ENCODE measurements at regions not wholly inside any gene's neighbourhood (a gene's known extent, or its start where the extent isn't known, plus 50 kb on each side); places are given as distances from the start of the nearest gene placed in this dataset.

DNA sequence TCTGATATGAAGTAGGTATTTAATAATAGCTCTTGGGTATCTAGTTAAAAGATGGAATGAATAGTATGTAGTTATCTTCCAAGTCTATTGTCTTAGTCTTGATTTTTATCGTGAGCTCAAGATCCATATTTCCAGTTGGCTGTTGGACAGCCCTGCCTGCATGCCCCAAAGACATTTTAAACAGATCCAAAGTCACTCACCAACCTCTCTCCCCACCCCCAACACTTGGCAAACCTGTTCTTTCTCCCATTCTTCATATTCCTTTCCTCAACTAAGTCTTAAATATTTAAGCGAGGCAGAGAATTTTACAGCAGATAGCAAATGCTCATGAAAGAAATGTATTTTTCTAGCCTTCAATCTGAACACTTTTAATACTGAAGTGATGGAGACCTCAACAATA, 80.7 kb upstream of the PALS2 start:
- 67 to 71% (median 70%) methylated on average over 2 of the region's 2 CpGs for WGBS, 3 donors
- no peaks in the 10 kb centered on the region for H3K9me3 ChIP-seq
- intact Hi-C loops (cut with DNase I), result no loop called here

DNA sequence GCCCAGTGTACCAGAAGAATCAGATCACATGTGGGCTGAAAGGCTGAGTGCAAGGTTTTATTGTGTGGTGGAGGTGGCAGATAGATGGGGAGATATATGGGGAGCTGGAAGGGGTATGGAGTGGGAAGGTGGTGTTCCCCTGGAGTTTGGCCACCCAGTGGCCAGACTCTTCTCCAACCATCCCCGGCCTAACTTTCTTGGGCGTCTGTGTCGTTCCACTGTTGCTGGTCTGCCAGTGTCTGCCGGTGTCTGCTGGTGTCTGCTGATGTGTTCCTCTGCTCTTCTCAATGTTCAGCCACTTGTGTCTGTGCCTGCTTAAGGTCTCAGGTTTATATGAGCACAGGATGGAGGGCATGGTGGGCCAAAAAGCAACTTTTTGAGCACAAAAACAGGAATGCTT, 78.4 kb upstream of the PALS2 start:
- Histone ChIP-seq H3K36me3 (ENCODE audit: insufficient read depth in 1 of 2, low read depth in 1 of 2) (no peaks in the 10 kb centered on the region), H3K27me3 (ENCODE audit: insufficient read depth in 3 of 3, low read length in 2 of 3) (no peaks in the 10 kb centered on the region), H3K27ac (no peak overlapping the region), H3K4me3 (no peak overlapping the region), H3K9me3 (no peaks in the 10 kb centered on the region), H3K4me1 (no peaks in the 10 kb centered on the region)
- 95 to 98% (median 97%) methylated on average over 4 of the region's 4 CpGs for WGBS, 3 donors
- TF ChIP-seq CTCF (IDR thresholded peaks at IDR 0.05), result no peak
- DNase-seq (no peak), ATAC-seq (no peak)
- intact Hi-C loops (cut with DNase I), result no loop called here

More for the DNA sequence above, 80.7 kb upstream of the PALS2 start:
- no peak overlapping the region for H3K4me3 ChIP-seq
- no peak for ATAC-seq
- DNase-seq, result no peak
- no peak overlapping the region for H3K27ac ChIP-seq
- H3K4me1 ChIP-seq, result no peaks in the 10 kb centered on the region
- H3K27me3 ChIP-seq (ENCODE audit: insufficient read depth in 3 of 3, low read length in 2 of 3), result peaks cover 0 to under 1% (median 0%) of the 10 kb centered on the region in 3 donors
- TF ChIP-seq CTCF (IDR thresholded peaks at IDR 0.05), result no peak
- H3K36me3 ChIP-seq (ENCODE audit: insufficient read depth in 1 of 2, low read depth in 1 of 2), result no peaks in the 10 kb centered on the region

DNA sequence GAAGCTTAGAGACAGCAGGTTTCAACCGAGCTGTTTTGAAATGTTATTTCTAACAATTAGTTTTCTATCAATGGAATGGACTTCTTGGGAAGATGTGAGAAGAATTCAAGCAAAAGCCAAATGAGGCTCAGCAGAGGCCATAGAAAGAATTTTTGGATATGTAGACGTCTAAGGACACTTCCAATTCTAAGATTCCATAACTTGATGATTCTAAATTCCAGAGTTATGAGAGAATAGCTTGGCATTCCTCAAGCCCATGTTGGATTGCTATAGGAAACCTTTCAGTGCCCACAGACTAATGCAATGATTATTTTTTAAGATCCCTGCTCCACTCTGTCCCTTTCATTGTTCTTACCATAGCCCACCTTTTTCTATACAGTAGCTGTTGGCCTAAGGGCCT, 77.2 kb upstream of the PALS2 start:
- intact Hi-C loops (cut with DNase I), result no loop called here
- H3K36me3 ChIP-seq (ENCODE audit: insufficient read depth in 1 of 2, low read depth in 1 of 2), result no peaks in the 10 kb centered on the region
- H3K4me3 ChIP-seq, result no peak overlapping the region
- no peak overlapping the region for H3K27ac ChIP-seq
- no peak for TF ChIP-seq CTCF (IDR thresholded peaks at IDR 0.05)
- no peaks in the 10 kb centered on the region for H3K4me1 ChIP-seq
- H3K27me3 ChIP-seq (ENCODE audit: insufficient read depth in 3 of 3, low read length in 2 of 3), result no peaks in the 10 kb centered on the region
- ATAC-seq, result no peak
- no peak for DNase-seq
- no peaks in the 10 kb centered on the region for H3K9me3 ChIP-seq
- WGBS, 3 donors, result 76 to 83% (median 82%) methylated on average over 2 of the region's 2 CpGs

DNA sequence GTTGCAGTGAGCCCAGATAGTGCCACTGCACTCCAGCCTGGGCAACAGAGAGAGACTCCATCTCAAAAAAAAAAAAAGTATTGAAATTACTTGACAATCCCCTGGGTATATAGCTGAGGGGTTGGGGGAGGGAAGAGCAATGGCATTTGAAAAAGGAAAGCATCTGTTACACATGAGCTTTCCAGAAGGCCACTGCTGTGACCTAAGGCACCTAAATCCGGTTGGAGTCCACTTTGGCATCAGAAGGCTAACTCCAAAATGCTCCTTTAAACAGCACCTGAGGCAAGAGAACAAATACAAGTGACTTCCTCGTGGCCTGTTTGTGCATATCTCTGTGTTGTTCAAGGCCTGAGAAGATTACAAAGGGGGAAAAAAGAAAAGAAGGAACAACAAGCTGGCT, 74.8 kb upstream of the PALS2 start:
- intact Hi-C loops (cut with DNase I), result no loop called here
- ATAC-seq, result no peak
- Histone ChIP-seq H3K4me3 (no peak overlapping the region), H3K9me3 (no peaks in the 10 kb centered on the region), H3K36me3 (ENCODE audit: insufficient read depth in 1 of 2, low read depth in 1 of 2) (no peaks in the 10 kb centered on the region), H3K27ac (no peak overlapping the region), H3K4me1 (no peaks in the 10 kb centered on the region), H3K27me3 (ENCODE audit: insufficient read depth in 3 of 3, low read length in 2 of 3) (no peaks in the 10 kb centered on the region)
- WGBS, 3 donors, result 45 to 63% (median 48%) methylated on average over 2 of the region's 2 CpGs
- no peak for TF ChIP-seq CTCF (IDR thresholded peaks at IDR 0.05)
- DNase-seq, result no peak

DNA sequence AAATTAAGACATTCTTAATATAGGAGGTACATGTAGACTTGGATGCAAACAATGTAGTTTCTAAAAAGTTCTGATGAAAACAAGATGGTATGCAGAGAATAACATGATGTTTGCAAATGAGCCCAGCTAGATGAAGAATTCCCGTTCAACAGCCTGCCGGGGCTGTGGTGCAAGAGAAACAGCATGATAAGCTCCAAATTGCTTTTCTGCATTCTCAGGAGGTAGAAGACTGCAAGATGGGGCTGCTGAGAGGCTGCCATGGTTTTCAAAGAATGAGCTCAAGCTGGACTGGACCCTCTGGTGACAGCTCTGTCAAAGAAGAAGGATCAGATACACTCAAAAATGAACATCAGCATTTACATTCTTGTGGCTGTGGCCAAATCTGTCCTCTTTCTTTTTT, 73.4 kb upstream of the PALS2 start:
- Histone ChIP-seq H3K4me1 (no peaks in the 10 kb centered on the region), H3K36me3 (ENCODE audit: insufficient read depth in 1 of 2, low read depth in 1 of 2) (no peaks in the 10 kb centered on the region), H3K27me3 (ENCODE audit: insufficient read depth in 3 of 3, low read length in 2 of 3) (no peaks in the 10 kb centered on the region), H3K9me3 (no peaks in the 10 kb centered on the region), H3K27ac (no peak overlapping the region), H3K4me3 (no peak overlapping the region)
- DNase-seq (no peak), ATAC-seq (no peak)
- 71 to 89% (median 84%) methylated on average over 2 of the region's 2 CpGs for WGBS, 3 donors
- no peak for TF ChIP-seq CTCF (IDR thresholded peaks at IDR 0.05)
- intact Hi-C loops (cut with DNase I), result loop anchor here in 1 of 2 donors (1.0 kb wide), 1 partner anchor 30 kb away; no protein-coding TSS in a partner anchor

Data from psoas muscle (tissue), 7 donors.